GM23248 (cell line): ENCODE measurements at regions not wholly inside any gene's neighbourhood (a gene's known extent, or its start where the extent isn't known, plus 50 kb on each side); places are given as distances from the start of the nearest gene placed in this dataset.

Source experiments
- DNase-seq: peaks from one replicate; pipeline ENCODE4 v3.0.0-alpha.2; 2015
- H2AFZ ChIP-seq: fragments of 200-600 bp; sonication (generic); 2 replicates; pipeline ENCODE4 v1.6.1; 2016; ENCODE audit warnings: antibody characterized with exemption
- H3F3A ChIP-seq: fragments of 200-600 bp; sonication (generic); 2 replicates; pipeline ENCODE4 v1.6.1; 2016; ENCODE audit warnings: mild to moderate bottlenecking, antibody characterized with exemption, mixed run types; ENCODE audit not compliant: insufficient read depth
- H3K27ac ChIP-seq: fragments of 200-600 bp; sonication (generic); 2 replicates; pipeline ENCODE4 v1.5.1; 2016; ENCODE audit warnings: mild to moderate bottlenecking
- H3K27me3 ChIP-seq: fragments of 200-600 bp; sonication (generic); replicated peaks from 2 replicates; pipeline ENCODE4 v1.6.1; 2016; ENCODE audit warnings: mild to moderate bottlenecking; ENCODE audit not compliant: insufficient read depth
- H3K36me3 ChIP-seq: fragments of 200-600 bp; sonication (generic); 2 replicates; pipeline ENCODE4 v1.6.1; 2016; ENCODE audit warnings: low read depth, mild to moderate bottlenecking
- H3K4me1 ChIP-seq: fragments of 200-600 bp; sonication (generic); 2 replicates; pipeline ENCODE4 v1.6.1; 2016; ENCODE audit warnings: mild to moderate bottlenecking; ENCODE audit not compliant: insufficient read depth
- H3K4me2 ChIP-seq: fragments of 200-600 bp; sonication (generic); one replicate; pipeline ENCODE4 v1.6.1; 2016; ENCODE audit warnings: mild to moderate bottlenecking; ENCODE audit not compliant: unreplicated experiment
- H3K4me3 ChIP-seq: fragments of 200-600 bp; sonication (generic); 2 replicates; pipeline ENCODE4 v1.5.1; 2016; ENCODE audit warnings: mild to moderate bottlenecking
- H3K79me2 ChIP-seq: fragments of 200-600 bp; sonication (generic); 2 replicates; pipeline ENCODE4 v1.6.1; 2016; ENCODE audit warnings: mild to moderate bottlenecking; ENCODE audit not compliant: insufficient read depth
- H3K9ac ChIP-seq: fragments of 200-600 bp; sonication (generic); 2 replicates; pipeline ENCODE4 v1.6.1; 2016; ENCODE audit warnings: mild to moderate bottlenecking
- H3K9me2 ChIP-seq: fragments of 200-600 bp; sonication (generic); 2 replicates; pipeline ENCODE4 v1.6.1; 2016; ENCODE audit warnings: mixed run types, mild to moderate bottlenecking, moderate library complexity; ENCODE audit not compliant: insufficient read depth
- H3K9me3 ChIP-seq: fragments of 200-600 bp; sonication (generic); one replicate; pipeline ENCODE4 v1.6.1; 2017; ENCODE audit warnings: low read depth
- H4K20me1 ChIP-seq: fragments of 200-600 bp; sonication (generic); 2 replicates; pipeline ENCODE4 v1.6.0; 2016; ENCODE audit not compliant: insufficient read depth
- EZH2 ChIP-seq: fragments of 200-600 bp; sonication (generic); IDR thresholded peaks from 2 replicates; pipeline ENCODE4 v1.6.1; 2018; ENCODE audit warnings: antibody characterized with exemption, mild to moderate bottlenecking; ENCODE audit not compliant: insufficient read depth, poor library complexity, severe bottlenecking
- EZH2phosphoT487 ChIP-seq: fragments of 200-600 bp; sonication (generic); IDR thresholded peaks from 2 replicates; pipeline ENCODE4 v1.6.1; 2018; ENCODE audit warnings: antibody characterized with exemption, moderate library complexity, mild to moderate bottlenecking, low read depth; ENCODE audit not compliant: insufficient read depth
- WGBS, 2 experiments: methylation state at CpG; one replicate each; pipeline ENCODE4 v1.1.6; 2015 to 2017; ENCODE audit warnings: low lambda C conversion rate in 2 of 2, low coverage in 1 of 2; ENCODE audit errors: missing lambda C conversion rate in 2 of 2; 5-methylcytosine and 5-hydroxymethylcytosine counted together
- in situ Hi-C: fragments of 300-500 bp; cut with MboI; formaldehyde crosslinking; loops from 2 replicates; pipeline ENCODE4 v1.15.0; 2020

- Histone ChIP-seq H3K9me2 (no peaks in the 10 kb centered on the region), H3K27me3 (no peaks in the 10 kb centered on the region), H3K9me3 (no peaks in the 10 kb centered on the region), H3K4me2 (no peak overlapping the region), H3K9ac (no peak overlapping the region), H3F3A (no peaks in the 10 kb centered on the region), H4K20me1 (no peaks in the 10 kb centered on the region), H3K4me3 (no peak overlapping the region), H3K27ac (no peak overlapping the region), H3K4me1 (no peaks in the 10 kb centered on the region), H2AFZ (no peak overlapping the region), H3K36me3 (no peaks in the 10 kb centered on the region), H3K79me2 (no peaks in the 10 kb centered on the region)
- DNase-seq = no peak
- 29 to 38% methylated on average over 2 of the region's 2 CpGs for WGBS, 2 experiments
- in situ Hi-C loops = no loop called here
- TF ChIP-seq EZH2phosphoT487 = no peak
- no peak for TF ChIP-seq EZH2
Observed at GRCh38 chr5:99460701-99461100, 531.9 kb upstream of the CHD1 start.

DNA sequence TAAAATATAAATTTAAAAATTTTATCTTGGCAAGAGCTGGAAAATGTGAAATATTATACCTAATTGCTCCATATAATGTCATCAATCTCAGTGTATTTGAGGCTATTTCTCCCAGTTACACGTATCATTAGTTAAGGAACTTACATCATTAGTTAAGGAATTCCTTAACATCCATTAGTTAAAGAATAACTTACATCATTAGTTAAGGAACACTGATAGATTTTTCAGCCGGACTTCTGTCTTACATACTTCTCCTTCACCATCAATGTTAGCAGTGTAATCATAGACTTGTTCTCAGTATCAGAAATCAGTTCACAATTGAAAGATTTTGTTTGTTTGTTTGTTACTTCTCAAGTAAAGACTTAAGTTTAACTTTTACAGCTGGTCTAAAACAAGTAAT is 524.4 kb upstream of the CHD1 start:
- in situ Hi-C loops = no loop called here
- TF ChIP-seq EZH2phosphoT487 = no peak
- no peak for TF ChIP-seq EZH2
- Histone ChIP-seq H3K9ac (no peak overlapping the region), H3K27ac (no peak overlapping the region), H3K79me2 (no peaks in the 10 kb centered on the region), H3K9me3 (no peaks in the 10 kb centered on the region), H4K20me1 (no peaks in the 10 kb centered on the region), H3K4me2 (no peak overlapping the region), H3F3A (no peaks in the 10 kb centered on the region), H3K4me1 (no peaks in the 10 kb centered on the region), H3K27me3 (no peaks in the 10 kb centered on the region), H2AFZ (no peak overlapping the region), H3K9me2 (no peaks in the 10 kb centered on the region), H3K4me3 (no peak overlapping the region), H3K36me3 (no peaks in the 10 kb centered on the region)
- DNase-seq = no peak
- 47 to 52% methylated on average over 2 of the region's 2 CpGs for WGBS, 2 experiments

- no peak overlapping the region for H2AFZ ChIP-seq
- no peaks in the 10 kb centered on the region for H3K36me3 ChIP-seq
- H3K4me2 ChIP-seq = no peak overlapping the region
- 16 to 19% methylated on average over 3 of the region's 3 CpGs for WGBS, 2 experiments
- no peak overlapping the region for H3K9ac ChIP-seq
- H3K27ac ChIP-seq = no peak overlapping the region
- no peaks in the 10 kb centered on the region for H3K27me3 ChIP-seq
- H3K4me3 ChIP-seq = no peak overlapping the region
- DNase-seq = no peak
- no peaks in the 10 kb centered on the region for H3K4me1 ChIP-seq
- no peaks in the 10 kb centered on the region for H3K79me2 ChIP-seq
- in situ Hi-C loops = no loop called here
- TF ChIP-seq EZH2phosphoT487 = no peak
- no peak for TF ChIP-seq EZH2
- H4K20me1 ChIP-seq = no peaks in the 10 kb centered on the region
- no peaks in the 10 kb centered on the region for H3K9me3 ChIP-seq
- no peaks in the 10 kb centered on the region for H3F3A ChIP-seq
- no peaks in the 10 kb centered on the region for H3K9me2 ChIP-seq
Observed at GRCh38 chr5:99449786-99450185, 521.0 kb upstream of the CHD1 start.

GRCh38 chr5:99445805-99446204 is 517.0 kb upstream of the CHD1 start:
- in situ Hi-C loops = no loop called here
- Histone ChIP-seq H2AFZ (no peak overlapping the region), H3K36me3 (no peaks in the 10 kb centered on the region), H3K4me2 (no peak overlapping the region), H3K79me2 (no peaks in the 10 kb centered on the region), H3K4me1 (no peaks in the 10 kb centered on the region), H3K9me2 (no peaks in the 10 kb centered on the region), H4K20me1 (no peaks in the 10 kb centered on the region), H3K27ac (no peak overlapping the region), H3K9me3 (no peaks in the 10 kb centered on the region), H3F3A (no peaks in the 10 kb centered on the region), H3K27me3 (no peaks in the 10 kb centered on the region), H3K9ac (no peak overlapping the region), H3K4me3 (no peak overlapping the region)
- TF ChIP-seq EZH2phosphoT487 (no peak), EZH2 (no peak)
- no peak for DNase-seq
- WGBS, 2 experiments = 29 to 38% methylated on average over 1 of the region's 1 CpG

DNA sequence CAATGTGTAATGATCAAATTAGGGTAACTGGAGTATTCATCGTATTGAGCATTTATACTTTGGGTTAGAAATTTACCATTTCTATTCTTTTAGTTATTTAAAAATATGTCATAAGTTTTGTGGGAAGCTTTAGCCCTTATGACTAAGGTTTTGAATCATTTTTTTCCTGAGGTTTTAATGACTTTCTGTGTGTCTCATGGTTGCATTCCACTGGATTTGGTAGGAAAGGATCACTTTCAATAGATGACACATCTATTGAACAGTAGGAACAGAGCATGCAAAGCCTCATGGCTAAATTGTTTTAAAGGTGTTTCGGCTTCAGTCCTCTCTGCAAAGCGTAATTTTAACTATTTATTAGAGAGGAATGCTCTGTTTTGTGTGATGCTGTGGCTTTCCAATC is 512.4 kb upstream of the CHD1 start:
- TF ChIP-seq EZH2phosphoT487 = no peak
- no peaks in the 10 kb centered on the region for H3K36me3 ChIP-seq
- H3K79me2 ChIP-seq = no peaks in the 10 kb centered on the region
- no peak overlapping the region for H3K4me2 ChIP-seq
- in situ Hi-C loops = no loop called here
- no peaks in the 10 kb centered on the region for H4K20me1 ChIP-seq
- no peaks in the 10 kb centered on the region for H3K9me2 ChIP-seq
- no peaks in the 10 kb centered on the region for H3K4me1 ChIP-seq
- H3K4me3 ChIP-seq = no peak overlapping the region
- H3K27me3 ChIP-seq = no peaks in the 10 kb centered on the region
- H3K27ac ChIP-seq = no peak overlapping the region
- H3K9ac ChIP-seq = no peak overlapping the region
- DNase-seq = no peak
- 24 to 26% methylated on average over 3 of the region's 3 CpGs for WGBS, 2 experiments
- H3K9me3 ChIP-seq = no peaks in the 10 kb centered on the region
- H3F3A ChIP-seq = no peaks in the 10 kb centered on the region
- H2AFZ ChIP-seq = no peak overlapping the region
